Astrocyte (in vitro differentiated cells and primary cell): ENCODE measurements at regions not wholly inside any gene's neighbourhood (a gene's known extent, or its start where the extent isn't known, plus 50 kb on each side); places are given as distances from the start of the nearest gene placed in this dataset.

Source experiments
- DNase-seq: peaks from one replicate; pipeline ENCODE4 v3.0.0-alpha.2; 2010; ENCODE audit warnings: low read depth
- FAIRE-seq: peaks from 2 replicates; lab custom pipeline; 2011; peaks lifted over from hg19 to GRCh38; lab: Jason Lieb, UNC
- H2AFZ ChIP-seq: 2 replicates; pipeline ENCODE4 v1.6.0; 2012; ENCODE audit warnings: low read depth, low read length, inconsistent platforms
- H3K27ac ChIP-seq: 2 replicates; pipeline ENCODE4 v1.5.1; 2011; ENCODE audit warnings: low read depth, low read length, inconsistent platforms
- H3K27me3 ChIP-seq: 2 replicates; pipeline ENCODE4 v1.6.0; 2011; ENCODE audit warnings: low read length, inconsistent platforms; ENCODE audit not compliant: insufficient read depth
- H3K36me3 ChIP-seq: 2 replicates; pipeline ENCODE4 v1.5.1; 2011; ENCODE audit warnings: low read length, inconsistent platforms; ENCODE audit not compliant: insufficient read depth
- H3K4me1 ChIP-seq: 2 replicates; pipeline ENCODE4 v1.5.1; 2011; ENCODE audit warnings: low read length, inconsistent platforms; ENCODE audit not compliant: insufficient read depth
- H3K4me2 ChIP-seq: 2 replicates; pipeline ENCODE4 v1.6.0; 2012; ENCODE audit warnings: low read length, inconsistent platforms
- H3K4me3 ChIP-seq: 2 replicates; pipeline ENCODE4 v1.5.1; 2011; ENCODE audit warnings: low read depth, mild to moderate bottlenecking, low read length, inconsistent platforms; ENCODE audit not compliant: insufficient read depth
- H3K79me2 ChIP-seq: 2 replicates; pipeline ENCODE4 v1.6.0; 2012; ENCODE audit warnings: mild to moderate bottlenecking, low read length, inconsistent platforms; ENCODE audit not compliant: insufficient read depth
- H3K9ac ChIP-seq: 2 replicates; pipeline ENCODE4 v1.6.0; 2012; ENCODE audit warnings: mild to moderate bottlenecking, low read length, inconsistent platforms
- H3K9me3 ChIP-seq: 2 replicates; pipeline ENCODE4 v1.5.1; 2012; ENCODE audit warnings: low read depth, mild to moderate bottlenecking, low read length, inconsistent platforms; ENCODE audit not compliant: insufficient read depth
- H4K20me1 ChIP-seq: 2 replicates; pipeline ENCODE4 v1.6.0; 2012; ENCODE audit warnings: low read length, inconsistent platforms; ENCODE audit not compliant: insufficient read depth
- H3K27ac Mint-ChIP-seq: one replicate; pipeline ENCODE4 v1.8.0; 2021; ENCODE audit warnings: mild to moderate bottlenecking, mixed read lengths; ENCODE audit not compliant: unreplicated experiment
- H3K27me3 Mint-ChIP-seq: one replicate; pipeline ENCODE4 v1.8.0; 2021; ENCODE audit warnings: low read depth, mixed read lengths; ENCODE audit not compliant: unreplicated experiment
- H3K36me3 Mint-ChIP-seq: one replicate; pipeline ENCODE4 v1.8.0; 2021; ENCODE audit warnings: low read depth, mixed read lengths; ENCODE audit not compliant: unreplicated experiment
- H3K4me1 Mint-ChIP-seq: one replicate; pipeline ENCODE4 v1.8.0; 2021; ENCODE audit warnings: low read depth, mixed read lengths; ENCODE audit not compliant: unreplicated experiment
- H3K4me3 Mint-ChIP-seq: one replicate; pipeline ENCODE4 v1.8.0; 2021; ENCODE audit warnings: mild to moderate bottlenecking, moderate library complexity, mixed read lengths; ENCODE audit not compliant: unreplicated experiment
- H3K9me3 Mint-ChIP-seq: one replicate; pipeline ENCODE4 v1.8.0; 2021; ENCODE audit warnings: mild to moderate bottlenecking, mixed read lengths; ENCODE audit not compliant: unreplicated experiment
- EZH2 ChIP-seq: IDR thresholded peaks from 2 replicates; pipeline ENCODE4 v1.6.1; 2012; ENCODE audit warnings: mild to moderate bottlenecking, low read length, inconsistent platforms; ENCODE audit not compliant: insufficient read depth
- TF ChIP-seq, protein P1 (sequence below): IDR thresholded peaks from 2 replicates; pipeline ENCODE4 v1.5.1; 2011; ENCODE audit warnings: low read depth, mild to moderate bottlenecking, inconsistent platforms, low read length, moderate library complexity; ENCODE audit not compliant: insufficient read depth

DNA sequence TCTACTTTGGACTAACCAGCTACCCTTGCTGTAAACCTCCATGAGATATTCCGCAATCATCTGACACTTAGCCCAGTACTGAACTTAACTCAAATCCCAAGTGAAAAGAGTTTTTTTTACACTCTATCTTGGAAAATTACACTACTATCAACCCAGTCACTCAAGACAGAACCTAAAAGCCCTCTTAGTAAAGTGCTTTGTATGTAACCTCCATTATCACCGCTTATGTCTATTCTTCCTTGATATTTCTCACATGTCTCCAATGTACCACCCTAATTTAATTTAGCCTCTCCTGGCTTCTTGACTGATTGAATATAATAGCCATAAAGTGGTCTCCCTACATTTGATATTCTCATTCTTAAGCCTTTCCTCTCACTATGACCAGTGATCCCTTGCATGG, 168.8 kb upstream of the SYT1 start:
- FAIRE-seq, result no peak
- H3K4me3 Mint-ChIP-seq, result no peak overlapping the region

DNA sequence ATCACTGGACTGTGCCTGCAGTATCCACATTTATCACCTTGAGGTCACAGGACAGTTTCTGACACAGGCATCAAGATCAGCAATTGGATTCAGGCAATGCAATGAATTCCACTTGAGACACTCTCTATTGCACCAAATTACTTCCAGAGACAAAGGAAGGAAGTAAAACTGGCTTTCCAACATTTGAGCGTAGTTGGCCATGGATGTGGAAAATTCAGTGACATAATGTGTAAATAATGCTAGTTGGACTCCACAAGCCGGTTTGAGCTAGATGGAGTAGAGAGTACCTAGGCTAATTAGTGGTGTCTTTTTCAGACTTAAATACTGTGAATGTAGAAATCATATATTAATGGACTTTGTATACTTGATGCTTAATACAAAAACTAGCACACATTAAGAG, 168.3 kb upstream of the SYT1 start:
- H3K4me2 ChIP-seq, result no peak overlapping the region
- no peak for DNase-seq
- H2AFZ ChIP-seq, result no peak overlapping the region
- no peak overlapping the region for H3K9ac ChIP-seq
- no peaks in the 10 kb centered on the region for H3K79me2 ChIP-seq
- no peaks in the 10 kb centered on the region for H3K9me3 ChIP-seq
- Mint-ChIP-seq H3K4me1 (no peaks in the 10 kb centered on the region), H3K27ac (no peak overlapping the region), H3K36me3 (no peaks in the 10 kb centered on the region), H3K27me3 (no peaks in the 10 kb centered on the region), H3K9me3 (no peaks in the 10 kb centered on the region), H3K4me3 (no peak overlapping the region)
- H4K20me1 ChIP-seq, result no peaks in the 10 kb centered on the region
- TF ChIP-seq, protein P1, sequence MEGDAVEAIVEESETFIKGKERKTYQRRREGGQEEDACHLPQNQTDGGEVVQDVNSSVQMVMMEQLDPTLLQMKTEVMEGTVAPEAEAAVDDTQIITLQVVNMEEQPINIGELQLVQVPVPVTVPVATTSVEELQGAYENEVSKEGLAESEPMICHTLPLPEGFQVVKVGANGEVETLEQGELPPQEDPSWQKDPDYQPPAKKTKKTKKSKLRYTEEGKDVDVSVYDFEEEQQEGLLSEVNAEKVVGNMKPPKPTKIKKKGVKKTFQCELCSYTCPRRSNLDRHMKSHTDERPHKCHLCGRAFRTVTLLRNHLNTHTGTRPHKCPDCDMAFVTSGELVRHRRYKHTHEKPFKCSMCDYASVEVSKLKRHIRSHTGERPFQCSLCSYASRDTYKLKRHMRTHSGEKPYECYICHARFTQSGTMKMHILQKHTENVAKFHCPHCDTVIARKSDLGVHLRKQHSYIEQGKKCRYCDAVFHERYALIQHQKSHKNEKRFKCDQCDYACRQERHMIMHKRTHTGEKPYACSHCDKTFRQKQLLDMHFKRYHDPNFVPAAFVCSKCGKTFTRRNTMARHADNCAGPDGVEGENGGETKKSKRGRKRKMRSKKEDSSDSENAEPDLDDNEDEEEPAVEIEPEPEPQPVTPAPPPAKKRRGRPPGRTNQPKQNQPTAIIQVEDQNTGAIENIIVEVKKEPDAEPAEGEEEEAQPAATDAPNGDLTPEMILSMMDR, result no peak
- TF ChIP-seq EZH2, result no peak
- H3K4me3 ChIP-seq, result no peak overlapping the region
- no peaks in the 10 kb centered on the region for H3K27me3 ChIP-seq
- no peak for FAIRE-seq
- no peak overlapping the region for H3K27ac ChIP-seq
- no peaks in the 10 kb centered on the region for H3K4me1 ChIP-seq
- H3K36me3 ChIP-seq, result no peaks in the 10 kb centered on the region

More for the DNA sequence above, 168.8 kb upstream of the SYT1 start:
- Mint-ChIP-seq H3K4me1 (no peaks in the 10 kb centered on the region), H3K27ac (no peak overlapping the region), H3K36me3 (no peaks in the 10 kb centered on the region), H3K9me3 (no peaks in the 10 kb centered on the region), H3K27me3 (no peaks in the 10 kb centered on the region)
- DNase-seq, result no peak
- Histone ChIP-seq H3K9ac (no peak overlapping the region), H3K79me2 (no peaks in the 10 kb centered on the region), H3K4me2 (no peak overlapping the region), H3K4me3 (no peak overlapping the region), H4K20me1 (no peaks in the 10 kb centered on the region), H3K27me3 (no peaks in the 10 kb centered on the region), H3K4me1 (no peaks in the 10 kb centered on the region), H3K9me3 (no peaks in the 10 kb centered on the region), H3K27ac (no peak overlapping the region), H2AFZ (no peak overlapping the region), H3K36me3 (no peaks in the 10 kb centered on the region)
- TF ChIP-seq, protein P1, result no peak
- no peak for TF ChIP-seq EZH2

DNA sequence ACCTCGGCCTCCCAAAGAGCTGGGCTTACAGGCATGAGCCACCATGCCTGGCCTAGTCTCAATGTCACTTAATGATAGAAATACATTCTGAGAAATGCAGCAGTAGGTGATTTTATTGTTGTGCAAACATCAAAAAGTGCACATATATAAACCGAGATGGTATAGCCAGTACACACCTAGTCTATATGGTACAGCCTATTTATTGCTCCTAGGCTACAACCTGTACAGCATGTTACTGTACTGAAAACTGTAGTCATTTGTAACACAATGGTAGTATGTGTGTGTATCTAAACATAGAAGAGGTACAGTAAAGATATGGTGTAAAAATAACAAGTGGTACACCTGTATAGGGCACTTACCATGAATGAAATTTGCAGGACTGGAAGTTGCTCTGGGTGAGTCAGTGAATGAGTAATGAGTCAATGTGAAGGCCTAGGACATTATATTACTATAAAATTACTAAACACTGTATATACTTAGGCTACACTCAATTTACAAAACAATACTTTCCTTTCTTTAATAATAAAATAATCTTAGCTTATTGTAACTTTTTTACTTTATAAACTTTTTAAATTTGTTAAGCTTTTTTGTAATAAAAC, 166.7 kb upstream of the SYT1 start:
- H3K27ac ChIP-seq, result no peak overlapping the region

More for the DNA sequence above, 166.7 kb upstream of the SYT1 start:
- no peaks in the 10 kb centered on the region for H3K79me2 ChIP-seq
- no peaks in the 10 kb centered on the region for H3K36me3 ChIP-seq
- H3K9ac ChIP-seq, result no peak overlapping the region
- TF ChIP-seq EZH2, result no peak
- TF ChIP-seq, protein P1, result no peak
- H3K4me2 ChIP-seq, result no peak overlapping the region
- no peaks in the 10 kb centered on the region for H3K27me3 Mint-ChIP-seq
- peak; percentile 28 for DNase-seq
- H3K4me1 ChIP-seq, result no peaks in the 10 kb centered on the region
- no peaks in the 10 kb centered on the region for H3K9me3 Mint-ChIP-seq
- no peak overlapping the region for H2AFZ ChIP-seq
- no peaks in the 10 kb centered on the region for H4K20me1 ChIP-seq
- H3K9me3 ChIP-seq, result no peaks in the 10 kb centered on the region
- no peaks in the 10 kb centered on the region for H3K4me1 Mint-ChIP-seq
- no peak overlapping the region for H3K4me3 Mint-ChIP-seq
- H3K36me3 Mint-ChIP-seq, result no peaks in the 10 kb centered on the region
- H3K27me3 ChIP-seq, result no peaks in the 10 kb centered on the region
- H3K4me3 ChIP-seq, result no peak overlapping the region
- H3K27ac Mint-ChIP-seq, result no peak overlapping the region
- peak; percentile 76 for FAIRE-seq
